ENCODE measurements at regions not wholly inside any gene's neighbourhood (a gene's known extent, or its start where the extent isn't known, plus 50 kb on each side); places are given as distances from the start of the nearest gene placed in this dataset.
A peak's percentile ranks its signal among the peaks of the same experiment; 100 is the strongest.
"Not testable (repeated sequence)": the region's sequence is repeated elsewhere in the genome, so short reads cannot be mapped to it uniquely, and the experiment has no call there.

GRCh38 chr15:35933531-35933930, 387.6 kb upstream of the DPH6 start:
- no peak for ATAC-seq
- intact Hi-C loops (cut with DNase I, micrococcal nuclease), result no loop called here
- DNase-seq, result no peak

- no peak for DNase-seq
- no peak for ATAC-seq
- intact Hi-C loops (cut with DNase I, micrococcal nuclease), result no loop called here
Observed at GRCh38 chr15:35934383-35935049, 388.6 kb upstream of the DPH6 start.

GRCh38 chr15:35936284-35936683, 390.3 kb upstream of the DPH6 start:
- intact Hi-C loops (cut with DNase I, micrococcal nuclease), result no loop called here
- ATAC-seq (no peak), DNase-seq (no peak)

- ATAC-seq (no peak), DNase-seq (no peak)
- intact Hi-C loops (cut with DNase I, micrococcal nuclease), result no loop called here
Observed at GRCh38 chr15:35937380-35937779, 391.4 kb upstream of the DPH6 start.

- DNase-seq, result no peak
- intact Hi-C loops (cut with DNase I, micrococcal nuclease), result no loop called here
- no peak for ATAC-seq
Observed at GRCh38 chr15:35944945-35945585, 399.1 kb upstream of the DPH6 start.

GRCh38 chr15:35953424-35953823, 407.5 kb upstream of the DPH6 start:
- DNase-seq, result no peak
- intact Hi-C loops (cut with DNase I, micrococcal nuclease), result no loop called here
- no peak for ATAC-seq

- intact Hi-C loops (cut with DNase I, micrococcal nuclease), result no loop called here
- ATAC-seq, result no peak
- DNase-seq, result no peak
Observed at GRCh38 chr15:35956056-35956455, 410.1 kb upstream of the DPH6 start.

GRCh38 chr15:35958021-35958420, 412.1 kb upstream of the DPH6 start:
- ATAC-seq (no peak), DNase-seq (no peak)
- intact Hi-C loops (cut with DNase I, micrococcal nuclease), result no loop called here

- ATAC-seq (no peak), DNase-seq (no peak)
- intact Hi-C loops (cut with DNase I, micrococcal nuclease), result no loop called here
Observed at GRCh38 chr15:35958975-35959374, 413.0 kb upstream of the DPH6 start.

- DNase-seq (no peak), ATAC-seq (no peak)
- intact Hi-C loops (cut with DNase I, micrococcal nuclease), result no loop called here
Observed at GRCh38 chr15:35963326-35963725, 417.4 kb upstream of the DPH6 start.

GRCh38 chr15:35966781-35967180, 420.8 kb upstream of the DPH6 start:
- intact Hi-C loops (cut with DNase I, micrococcal nuclease), result no loop called here
- ATAC-seq (no peak), DNase-seq (no peak)

- ATAC-seq; DNase-seq; intact Hi-C loops (cut with DNase I, micrococcal nuclease): not testable (repeated sequence)
Observed at GRCh38 chr15:35967968-35968367, 422.0 kb upstream of the DPH6 start.

- ATAC-seq (no peak), DNase-seq (no peak)
- intact Hi-C loops (cut with DNase I, micrococcal nuclease), result no loop called here
Observed at GRCh38 chr15:35973029-35973428, 427.1 kb upstream of the DPH6 start.

- ATAC-seq (no peak), DNase-seq (no peak)
- intact Hi-C loops (cut with DNase I, micrococcal nuclease), result no loop called here
Observed at GRCh38 chr15:35974052-35974451, 428.1 kb upstream of the DPH6 start.

GRCh38 chr15:35975941-35976340, 430.0 kb upstream of the DPH6 start:
- DNase-seq (no peak), ATAC-seq (no peak)
- intact Hi-C loops (cut with DNase I, micrococcal nuclease), result no loop called here

GRCh38 chr15:35979608-35980007, 433.6 kb upstream of the DPH6 start:
- intact Hi-C loops (cut with DNase I, micrococcal nuclease), result no loop called here
- ATAC-seq, result no peak
- no peak for DNase-seq

- DNase-seq (no peak), ATAC-seq (no peak)
- intact Hi-C loops (cut with DNase I, micrococcal nuclease), result no loop called here
Observed at GRCh38 chr15:35980719-35981118, 434.8 kb upstream of the DPH6 start.

- DNase-seq (no peak), ATAC-seq (no peak)
- intact Hi-C loops (cut with DNase I, micrococcal nuclease), result no loop called here
Observed at GRCh38 chr15:35986191-35986721, 440.3 kb upstream of the DPH6 start.

GRCh38 chr15:35987056-35987455, 441.1 kb upstream of the DPH6 start:
- ATAC-seq (no peak), DNase-seq (no peak)
- intact Hi-C loops (cut with DNase I, micrococcal nuclease), result no loop called here

GRCh38 chr15:35991386-35991785, 445.4 kb upstream of the DPH6 start:
- intact Hi-C loops (cut with DNase I, micrococcal nuclease), result no loop called here
- DNase-seq, result peak in 1 of 2 donors; percentile 9
- ATAC-seq, result peak; percentile 87

GRCh38 chr15:35992791-35993190, 446.8 kb upstream of the DPH6 start:
- intact Hi-C loops (cut with DNase I, micrococcal nuclease), result no loop called here
- DNase-seq (no peak), ATAC-seq (no peak)

All from left colon (tissue), 2 donors.